ACC112 (cell line): ENCODE measurements at regions not wholly inside any gene's neighbourhood (a gene's known extent, or its start where the extent isn't known, plus 50 kb on each side); places are given as distances from the start of the nearest gene placed in this dataset.
"Not testable (repeated sequence)": the region's sequence is repeated elsewhere in the genome, so short reads cannot be mapped to it uniquely, and the experiment has no call there.

Source experiments
- H2AFZ ChIP-seq: fragments of 200-600 bp; sonication (generic); one replicate; pipeline ENCODE4 v1.6.0; 2017; ENCODE audit warnings: antibody characterized with exemption, low read length; ENCODE audit not compliant: unreplicated experiment
- H3K27ac ChIP-seq: fragments of 200-600 bp; sonication (generic); 2 replicates; pipeline ENCODE4 v1.5.1; 2014; ENCODE audit warnings: low read depth, mild to moderate bottlenecking, antibody characterized with exemption, low read length, moderate library complexity
- H3K27me3 ChIP-seq: fragments of 200-600 bp; sonication (generic); 2 replicates; pipeline ENCODE4 v1.6.1; 2014; ENCODE audit warnings: mild to moderate bottlenecking, antibody characterized with exemption, low read length, moderate library complexity, mixed read lengths; ENCODE audit not compliant: insufficient read depth
- H3K36me3 ChIP-seq: fragments of 200-600 bp; sonication (generic); 2 replicates; pipeline ENCODE4 v1.6.1; 2016; ENCODE audit warnings: mild to moderate bottlenecking, antibody characterized with exemption, low read length, moderate library complexity, mixed read lengths; ENCODE audit not compliant: insufficient read depth
- H3K4me1 ChIP-seq: fragments of 200-600 bp; sonication (generic); one replicate; pipeline ENCODE4 v1.6.1; 2016; ENCODE audit warnings: low read length, mixed read lengths; ENCODE audit not compliant: insufficient read depth, unreplicated experiment, control insufficient read depth
- H3K4me3 ChIP-seq: fragments of 200-600 bp; sonication (generic); 2 replicates; pipeline ENCODE4 v1.5.1; 2014; ENCODE audit warnings: mild to moderate bottlenecking, low read depth, low read length
- H3K79me2 ChIP-seq: fragments of 200-600 bp; sonication (generic); one replicate; pipeline ENCODE4 v1.6.0; 2016; ENCODE audit warnings: low read length; ENCODE audit not compliant: control insufficient read depth, unreplicated experiment, insufficient read depth

DNA sequence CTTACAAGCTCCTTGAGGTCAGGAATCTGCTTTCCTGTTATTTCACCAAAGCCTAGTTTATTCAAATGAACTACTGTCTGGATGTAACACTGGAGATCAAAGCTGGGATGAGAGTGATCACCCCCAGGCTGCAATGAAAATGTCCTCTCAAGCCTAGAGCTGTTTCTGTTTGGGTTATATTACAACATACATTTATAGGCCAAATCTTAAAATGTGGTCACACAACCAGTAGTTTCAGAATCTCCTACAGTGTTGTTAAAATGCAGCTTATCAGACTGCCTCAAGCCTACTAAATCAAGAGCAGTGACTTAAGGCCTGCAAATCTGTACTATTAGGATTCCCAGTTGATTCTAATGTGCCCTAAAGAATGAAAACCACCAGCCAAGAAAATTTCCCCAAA is 207.5 kb downstream of the PAPSS1 start:
- no peak overlapping the region for H3K27ac ChIP-seq
- no peaks in the 10 kb centered on the region for H3K79me2 ChIP-seq
- no peaks in the 10 kb centered on the region for H3K36me3 ChIP-seq
- H3K27me3 ChIP-seq: no peaks in the 10 kb centered on the region
- no peaks in the 10 kb centered on the region for H3K4me1 ChIP-seq
- no peak overlapping the region for H3K4me3 ChIP-seq
- no peak overlapping the region for H2AFZ ChIP-seq

- H2AFZ ChIP-seq: no peak overlapping the region
- H3K4me3 ChIP-seq: no peak overlapping the region
- H3K4me1 ChIP-seq: no peaks in the 10 kb centered on the region
- H3K27me3 ChIP-seq: peaks cover 3% of the 10 kb centered on the region; the same call in 1 of the 2 replicates
- no peaks in the 10 kb centered on the region for H3K79me2 ChIP-seq
- H3K36me3 ChIP-seq: no peaks in the 10 kb centered on the region
- H3K27ac ChIP-seq: no peak overlapping the region
These were observed 210.4 kb downstream of the PAPSS1 start for GRCh38 chr4:107509615-107510014.

GRCh38 chr4:107500551-107500950 is 219.5 kb downstream of the PAPSS1 start:
- no peaks in the 10 kb centered on the region for H3K79me2 ChIP-seq
- no peaks in the 10 kb centered on the region for H3K4me1 ChIP-seq
- no peak overlapping the region for H2AFZ ChIP-seq
- no peaks in the 10 kb centered on the region for H3K36me3 ChIP-seq
- no peak overlapping the region for H3K27ac ChIP-seq
- H3K27me3 ChIP-seq: peaks cover 46% of the 10 kb centered on the region
- H3K4me3 ChIP-seq: no peak overlapping the region

DNA sequence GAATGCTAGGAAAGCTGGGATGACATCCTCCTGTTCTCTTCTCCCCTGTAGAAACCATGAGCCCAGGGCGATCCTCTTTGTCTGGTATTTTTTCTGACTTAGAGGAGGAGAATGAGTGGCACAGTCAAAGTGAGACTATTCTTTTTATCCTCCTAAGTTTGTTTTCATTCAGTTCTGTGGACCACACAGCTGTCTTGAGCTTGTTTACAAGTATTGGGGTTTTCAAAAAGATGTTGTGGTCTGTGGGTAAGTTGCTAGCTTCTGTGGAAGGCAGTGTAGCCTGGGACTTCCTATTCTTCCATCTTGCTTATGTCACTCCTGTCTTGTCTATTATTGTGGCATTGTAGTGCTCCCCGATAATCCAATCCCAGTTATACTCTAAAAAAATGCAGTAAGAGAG is 223.0 kb downstream of the PAPSS1 start:
- Histone ChIP-seq H3K79me2 (no peaks in the 10 kb centered on the region), H3K27ac (no peak overlapping the region), H3K36me3 (no peaks in the 10 kb centered on the region), H3K27me3 (peaks cover 37% of the 10 kb centered on the region), H3K4me1 (no peaks in the 10 kb centered on the region), H2AFZ (no peak overlapping the region), H3K4me3 (no peak overlapping the region)

GRCh38 chr4:107492566-107492965 is 227.5 kb downstream of the PAPSS1 start:
- Histone ChIP-seq H3K27me3 (peaks cover 11% of the 10 kb centered on the region; the same call in 1 of the 2 replicates), H2AFZ (no peak overlapping the region), H3K27ac (no peak overlapping the region)

GRCh38 chr4:107490116-107490515 is 229.9 kb downstream of the PAPSS1 start:
- Histone ChIP-seq H3K4me1 (no peaks in the 10 kb centered on the region), H2AFZ (no peak overlapping the region), H3K79me2 (no peaks in the 10 kb centered on the region), H3K27me3 (no peaks in the 10 kb centered on the region), H3K36me3 (no peaks in the 10 kb centered on the region), H3K4me3 (no peak overlapping the region), H3K27ac (no peak overlapping the region)

More at GRCh38 chr4:107492566-107492965, 227.5 kb downstream of the PAPSS1 start:
- Histone ChIP-seq H3K36me3 (no peaks in the 10 kb centered on the region), H3K4me1 (no peaks in the 10 kb centered on the region), H3K79me2 (no peaks in the 10 kb centered on the region), H3K4me3 (no peak overlapping the region)

DNA sequence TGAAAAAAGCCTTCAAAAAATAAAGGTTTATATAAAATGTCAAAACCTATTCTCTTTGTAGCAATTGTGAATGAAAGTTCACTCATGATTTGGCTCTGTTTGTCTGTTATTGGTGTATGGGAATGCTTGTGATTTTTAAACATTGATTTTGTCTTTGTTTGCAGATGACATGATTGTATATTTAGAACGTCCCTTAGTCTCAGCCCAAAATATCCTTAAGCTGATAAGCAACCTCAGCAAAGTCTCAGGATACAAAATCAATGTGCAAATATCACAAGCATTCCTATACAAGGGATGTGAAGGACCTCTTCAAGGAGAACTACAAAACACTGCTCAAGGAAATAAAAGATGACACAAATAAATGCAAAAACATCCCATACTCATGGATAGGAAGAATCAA is 236.4 kb downstream of the PAPSS1 start:
- not testable (repeated sequence) for H2AFZ ChIP-seq, H3K27me3 ChIP-seq, H3K79me2 ChIP-seq, H3K36me3 ChIP-seq, H3K4me1 ChIP-seq, H3K27ac ChIP-seq, H3K4me3 ChIP-seq

- Histone ChIP-seq H3K4me3 (no peak overlapping the region), H3K36me3 (no peaks in the 10 kb centered on the region), H3K27ac (no peak overlapping the region), H3K4me1 (no peaks in the 10 kb centered on the region), H3K79me2 (no peaks in the 10 kb centered on the region), H2AFZ (no peak overlapping the region), H3K27me3 (no peaks in the 10 kb centered on the region)
These were observed 237.5 kb downstream of the PAPSS1 start for GRCh38 chr4:107482546-107482945.

GRCh38 chr4:107478327-107478980 is 241.6 kb downstream of the PAPSS1 start:
- Histone ChIP-seq H2AFZ (no peak overlapping the region), H3K27me3 (no peaks in the 10 kb centered on the region), H3K4me3 (no peak overlapping the region), H3K36me3 (no peaks in the 10 kb centered on the region), H3K79me2 (no peaks in the 10 kb centered on the region), H3K27ac (no peak overlapping the region), H3K4me1 (no peaks in the 10 kb centered on the region)

DNA sequence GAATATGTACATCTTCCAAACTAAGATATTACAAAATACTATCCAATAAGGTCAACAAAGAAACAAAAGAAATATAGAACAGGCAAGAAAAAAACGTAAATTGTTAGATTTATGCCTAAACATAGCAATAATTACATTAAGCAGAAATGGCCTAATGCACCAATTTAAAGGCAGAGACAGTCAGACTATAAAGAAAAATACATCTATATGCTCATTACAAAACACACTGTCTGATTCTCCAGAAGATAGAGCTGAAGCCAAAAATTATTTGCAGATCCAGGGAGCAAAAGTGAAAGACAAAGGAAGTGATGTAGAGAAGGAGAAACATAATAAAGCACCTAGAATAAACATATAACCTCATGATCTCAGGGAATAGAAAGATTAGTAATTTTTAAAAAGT is 246.9 kb downstream of the PAPSS1 start:
- no peak overlapping the region for H3K27ac ChIP-seq
- H3K36me3 ChIP-seq: no peaks in the 10 kb centered on the region
- no peak overlapping the region for H2AFZ ChIP-seq
- no peaks in the 10 kb centered on the region for H3K27me3 ChIP-seq
- no peaks in the 10 kb centered on the region for H3K4me1 ChIP-seq
- H3K4me3 ChIP-seq: no peak overlapping the region
- no peaks in the 10 kb centered on the region for H3K79me2 ChIP-seq

DNA sequence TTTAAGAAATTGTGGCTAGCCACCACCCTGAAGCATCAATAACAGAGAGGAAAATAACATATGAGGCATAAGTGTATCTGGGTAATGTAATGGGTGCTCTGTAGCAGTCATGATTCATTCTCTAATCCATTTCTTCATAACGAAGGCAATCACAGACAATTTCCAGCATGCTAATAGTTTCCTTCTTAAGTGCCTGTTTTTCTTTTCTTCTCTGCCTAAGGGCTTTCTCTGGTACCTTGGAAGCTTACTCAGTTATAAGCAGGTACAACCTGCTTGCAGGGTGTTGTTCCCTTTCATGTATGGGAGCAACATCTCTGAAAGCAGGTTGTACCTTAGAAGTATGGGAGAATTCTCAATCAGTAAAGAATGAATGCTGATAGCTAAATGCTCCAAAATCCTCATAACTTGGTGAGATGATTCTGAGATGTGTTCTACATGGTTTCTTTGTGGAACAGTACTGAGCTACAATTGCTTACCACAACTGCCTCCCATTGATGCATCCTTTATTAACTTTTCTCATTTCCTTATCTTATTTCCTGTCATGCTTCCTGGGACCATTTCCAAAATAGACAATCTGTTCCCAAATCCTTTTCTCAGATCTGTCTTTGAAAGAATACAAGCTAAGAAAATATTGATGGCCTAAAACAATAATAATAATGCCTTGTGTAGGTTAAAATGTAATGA is 247.6 kb downstream of the PAPSS1 start:
- H3K27ac ChIP-seq: no peak overlapping the region
- H3K36me3 ChIP-seq: no peaks in the 10 kb centered on the region
- H3K79me2 ChIP-seq: no peaks in the 10 kb centered on the region
- H2AFZ ChIP-seq: no peak overlapping the region
- no peaks in the 10 kb centered on the region for H3K4me1 ChIP-seq
- H3K27me3 ChIP-seq: no peaks in the 10 kb centered on the region
- no peak overlapping the region for H3K4me3 ChIP-seq
